ENCODE measurements at regions not wholly inside any gene's neighbourhood (a gene's known extent, or its start where the extent isn't known, plus 50 kb on each side); places are given as distances from the start of the nearest gene placed in this dataset.

- no peaks in the 10 kb centered on the region for H3K79me2 ChIP-seq (replicated peaks; ENCODE audit: insufficient read depth, low read length)
- H2AFZ ChIP-seq (ENCODE audit: low read depth, low read length): no peak overlapping the region
- no peak overlapping the region for H3K4me3 ChIP-seq (ENCODE audit: low read length)
- TF ChIP-seq EP300 (conservative IDR thresholded peaks at IDR 0.05; ENCODE audit: poor library complexity, severe bottlenecking): no peak
- TF ChIP-seq POLR2AphosphoS5 (IDR thresholded peaks at IDR 0.05): no peak
- no peak for TF ChIP-seq RAD21 (conservative IDR thresholded peaks at IDR 0.05)
- TF ChIP-seq REST (IDR thresholded peaks at IDR 0.05; ENCODE audit: borderline replicate concordance): no peak
- TF ChIP-seq EZH2 (IDR thresholded peaks at IDR 0.05; ENCODE audit: borderline replicate concordance, insufficient read depth, low read length, poor library complexity, severe bottlenecking): no peak
- TF ChIP-seq TAF1 (IDR thresholded peaks at IDR 0.05; ENCODE audit: low read depth): no peak
- no peak for TF ChIP-seq CTCF (IDR thresholded peaks at IDR 0.05; ENCODE audit: poor library complexity, severe bottlenecking)
- no peak for TF ChIP-seq MXI1 (conservative IDR thresholded peaks at IDR 0.05; ENCODE audit: poor library complexity, severe bottlenecking)
- no peak for TF ChIP-seq SMC3 (conservative IDR thresholded peaks at IDR 0.05; ENCODE audit: poor library complexity)
- no peak overlapping the region for H3K4me2 ChIP-seq (ENCODE audit: low read length)
- H3K9me2 ChIP-seq (ENCODE audit: insufficient read depth, low read length): no peaks in the 10 kb centered on the region
- H3K9ac ChIP-seq (ENCODE audit: low read length): no peak overlapping the region
- H4K20me1 ChIP-seq (ENCODE audit: insufficient read depth): no peaks in the 10 kb centered on the region
- H3K27me3 ChIP-seq (ENCODE audit: insufficient read depth, low read depth, low read length): no peaks in the 10 kb centered on the region
- no peak overlapping the region for H3K27ac ChIP-seq (ENCODE audit: low read length)
- H3F3A ChIP-seq (ENCODE audit: insufficient read depth, low read length, poor library complexity, severe bottlenecking): no peaks in the 10 kb centered on the region
- no peaks in the 10 kb centered on the region for H3K9me3 ChIP-seq (ENCODE audit: low read length)
- H3K36me3 ChIP-seq (ENCODE audit: insufficient read depth, low read length): no peaks in the 10 kb centered on the region
Observed at GRCh38 chr20:52637201-52637600, 335.0 kb upstream of the TSHZ2 start.

- no peaks in the 10 kb centered on the region for H3K9me3 ChIP-seq (ENCODE audit: low read length)
- no peaks in the 10 kb centered on the region for H3K36me3 ChIP-seq (ENCODE audit: insufficient read depth, low read length)
- H3K4me2 ChIP-seq (ENCODE audit: low read length): no peak overlapping the region
- H3K27me3 ChIP-seq (ENCODE audit: insufficient read depth, low read depth, low read length): no peaks in the 10 kb centered on the region
- H2AFZ ChIP-seq (ENCODE audit: low read depth, low read length): no peak overlapping the region
- H3F3A ChIP-seq (ENCODE audit: insufficient read depth, low read length, poor library complexity, severe bottlenecking): no peaks in the 10 kb centered on the region
- no peak overlapping the region for H3K4me3 ChIP-seq (ENCODE audit: low read length)
- no peaks in the 10 kb centered on the region for H3K79me2 ChIP-seq (replicated peaks; ENCODE audit: insufficient read depth, low read length)
- TF ChIP-seq POLR2AphosphoS5 (IDR thresholded peaks at IDR 0.05) (no peak), RAD21 (conservative IDR thresholded peaks at IDR 0.05) (no peak), MXI1 (conservative IDR thresholded peaks at IDR 0.05; ENCODE audit: poor library complexity, severe bottlenecking) (no peak), EP300 (conservative IDR thresholded peaks at IDR 0.05; ENCODE audit: poor library complexity, severe bottlenecking) (no peak), TAF1 (IDR thresholded peaks at IDR 0.05; ENCODE audit: low read depth) (no peak), REST (IDR thresholded peaks at IDR 0.05; ENCODE audit: borderline replicate concordance) (no peak), EZH2 (IDR thresholded peaks at IDR 0.05; ENCODE audit: borderline replicate concordance, insufficient read depth, low read length, poor library complexity, severe bottlenecking) (no peak), CTCF (IDR thresholded peaks at IDR 0.05; ENCODE audit: poor library complexity, severe bottlenecking) (no peak), SMC3 (conservative IDR thresholded peaks at IDR 0.05; ENCODE audit: poor library complexity) (no peak)
- H3K9me2 ChIP-seq (ENCODE audit: insufficient read depth, low read length): no peaks in the 10 kb centered on the region
- H3K9ac ChIP-seq (ENCODE audit: low read length): no peak overlapping the region
- no peaks in the 10 kb centered on the region for H4K20me1 ChIP-seq (ENCODE audit: insufficient read depth)
- no peak overlapping the region for H3K27ac ChIP-seq (ENCODE audit: low read length)
Observed at GRCh38 chr20:52631469-52631868, 340.7 kb upstream of the TSHZ2 start.
